SK-N-SH treated with all-trans-retinoic acid at 6 μM for 48 hours (cell line): ENCODE measurements at regions not wholly inside any gene's neighbourhood (a gene's known extent, or its start where the extent isn't known, plus 50 kb on each side); places are given as distances from the start of the nearest gene placed in this dataset.

Experiments used
- ATAC-seq: fragments of 200-7000 bp; cut with Tn5 transposase; 3 replicates; pipeline ENCODE4 v1.9.1; 2020; ENCODE audit warnings: mild to moderate bottlenecking, moderate library complexity
- BACH2 ChIP-seq: fragments of 250-450 bp; sonication (Bioruptor Pico); IDR thresholded peaks from 2 replicates; pipeline ENCODE4 v1.9.0; 2021; ENCODE audit warnings: mild to moderate bottlenecking, borderline replicate concordance
- CREB5 ChIP-seq: fragments of 250-450 bp; sonication (Bioruptor Pico); IDR thresholded peaks from 2 replicates; pipeline ENCODE4 v1.5.1; 2020; ENCODE audit warnings: low read depth, mild to moderate bottlenecking, moderate library complexity
- CSDC2 ChIP-seq: fragments of 250-450 bp; sonication (Bioruptor Pico); IDR thresholded peaks from 2 replicates; pipeline ENCODE4 v1.5.0; 2020; ENCODE audit warnings: mild to moderate bottlenecking, moderate library complexity
- CSRNP3 ChIP-seq: fragments of 250-450 bp; sonication (Bioruptor Pico); IDR thresholded peaks from 2 replicates; pipeline ENCODE4 v1.5.1; 2021; ENCODE audit warnings: mild to moderate bottlenecking, moderate library complexity
- ESRRG ChIP-seq: fragments of 250-450 bp; sonication (Bioruptor Pico); IDR thresholded peaks from 2 replicates; pipeline ENCODE4 v1.6.1; 2021; ENCODE audit warnings: mild to moderate bottlenecking
- GLIS3 ChIP-seq: fragments of 250-450 bp; sonication (Bioruptor Pico); IDR thresholded peaks from 2 replicates; pipeline ENCODE4 v1.5.0; 2020; ENCODE audit warnings: mild to moderate bottlenecking, moderate library complexity
- ISL1 ChIP-seq: fragments of 250-450 bp; sonication (Bioruptor Pico); IDR thresholded peaks from 2 replicates; pipeline ENCODE4 v2.1.2; 2022; ENCODE audit warnings: mild to moderate bottlenecking, moderate library complexity
- OSR1 ChIP-seq: fragments of 250-450 bp; sonication (Bioruptor Pico); IDR thresholded peaks from 2 replicates; pipeline ENCODE4 v1.8.0; 2022; ENCODE audit warnings: moderate library complexity, mild to moderate bottlenecking, inconsistent platforms
- PATZ1 ChIP-seq: fragments of 250-450 bp; sonication (Bioruptor Pico); IDR thresholded peaks from 2 replicates; pipeline ENCODE4 v1.8.0; 2020; ENCODE audit warnings: mild to moderate bottlenecking, moderate library complexity, borderline replicate concordance
- POU6F1 ChIP-seq: fragments of 250-450 bp; sonication (Bioruptor Pico); IDR thresholded peaks from 2 replicates; pipeline ENCODE4 v1.8.0; 2021; ENCODE audit warnings: low read depth, mild to moderate bottlenecking, moderate library complexity, borderline replicate concordance
- PPARA ChIP-seq: fragments of 250-450 bp; sonication (Bioruptor Pico); IDR thresholded peaks from 2 replicates; pipeline ENCODE4 v1.5.0; 2020; ENCODE audit warnings: mild to moderate bottlenecking, borderline replicate concordance
- RARB ChIP-seq: fragments of 250-450 bp; sonication (Bioruptor Pico); IDR thresholded peaks from 2 replicates; pipeline ENCODE4 v1.8.0; 2021; ENCODE audit warnings: mild to moderate bottlenecking, moderate library complexity
- TCF4 ChIP-seq: fragments of 250-450 bp; sonication (Bioruptor Pico); IDR thresholded peaks from 2 replicates; pipeline ENCODE4 v1.8.0; 2021; ENCODE audit warnings: mild to moderate bottlenecking, moderate library complexity, borderline replicate concordance
- TOX ChIP-seq: fragments of 250-450 bp; sonication (Bioruptor Pico); IDR thresholded peaks from 2 replicates; pipeline ENCODE4 v1.8.0; 2021; ENCODE audit warnings: mild to moderate bottlenecking, moderate library complexity, borderline replicate concordance
- TSHZ2 ChIP-seq: fragments of 250-450 bp; sonication (Bioruptor Pico); IDR thresholded peaks from 2 replicates; pipeline ENCODE4 v1.5.0; 2020; ENCODE audit warnings: mild to moderate bottlenecking, moderate library complexity
- ZC3H10 ChIP-seq: fragments of 250-450 bp; sonication (Bioruptor Pico); IDR thresholded peaks from 2 replicates; pipeline ENCODE4 v1.5.1; 2021; ENCODE audit warnings: mild to moderate bottlenecking, moderate library complexity
- ZFP3 ChIP-seq: fragments of 250-450 bp; sonication (Bioruptor Pico); IDR thresholded peaks from 2 replicates; pipeline ENCODE4 v1.5.0; 2020; ENCODE audit warnings: mild to moderate bottlenecking, moderate library complexity
- ZFP30 ChIP-seq: fragments of 450-650 bp; formaldehyde crosslinking; IDR thresholded peaks from 2 replicates; pipeline ENCODE4 v1.5.0; 2022; ENCODE audit warnings: mild to moderate bottlenecking, moderate library complexity
- ZNF565 ChIP-seq: fragments of 450-650 bp; formaldehyde crosslinking; conservative IDR thresholded peaks from 2 replicates; pipeline ENCODE4 v1.5.0; 2020; ENCODE audit warnings: low read depth, mild to moderate bottlenecking, moderate library complexity
- ZNF70 ChIP-seq: fragments of 450-650 bp; formaldehyde crosslinking; IDR thresholded peaks from 2 replicates; pipeline ENCODE4 v1.5.0; 2020; ENCODE audit warnings: mild to moderate bottlenecking, moderate library complexity
- ZNF8 ChIP-seq: fragments of 450-650 bp; formaldehyde crosslinking; IDR thresholded peaks from 2 replicates; pipeline ENCODE4 v1.5.0; 2020; ENCODE audit warnings: mild to moderate bottlenecking, moderate library complexity

GRCh38 chr4:128737098-128737513 lies 72.4 kb upstream of the JADE1 start:
- ATAC-seq = no peak
- TF ChIP-seq OSR1 (CRISPR knock-in tag) (no peak), ZNF70 (no peak)

- TF ChIP-seq TCF4 (CRISPR knock-in tag) (no peak), ZFP3 (CRISPR knock-in tag) (no peak), ISL1 (no peak), ZNF565 (CRISPR knock-in tag) (no peak), ZC3H10 (CRISPR knock-in tag) (no peak), ZNF70 (no peak), TSHZ2 (CRISPR knock-in tag) (no peak), RARB (CRISPR knock-in tag) (no peak), PATZ1 (CRISPR knock-in tag) (no peak), OSR1 (CRISPR knock-in tag) (no peak), CREB5 (CRISPR knock-in tag) (no peak), PPARA (CRISPR knock-in tag) (no peak), TOX (CRISPR knock-in tag) (no peak), GLIS3 (no peak), CSDC2 (CRISPR knock-in tag) (no peak), ESRRG (CRISPR knock-in tag) (no peak), BACH2 (no peak)
- ATAC-seq = no peak
Measured at GRCh38 chr4:128735714-128736113, 73.8 kb upstream of the JADE1 start.

GRCh38 chr4:128728190-128728589 lies 81.3 kb upstream of the JADE1 start:
- TF ChIP-seq POU6F1 (CRISPR knock-in tag) (no peak), CSRNP3 (no peak), ZNF8 (CRISPR knock-in tag) (no peak), ZFP3 (CRISPR knock-in tag) (no peak), ISL1 (peak; percentile 40)
- ATAC-seq = peak; percentile 19; the same call in 1 of the 3 replicates

- peak; percentile 78 for ATAC-seq
- TF ChIP-seq GLIS3 (no peak), BACH2 (no peak), RARB (CRISPR knock-in tag) (no peak), ZFP3 (CRISPR knock-in tag) (no peak), TSHZ2 (CRISPR knock-in tag) (no peak), ZNF70 (no peak), ZFP30 (CRISPR knock-in tag) (no peak), CREB5 (CRISPR knock-in tag) (no peak), ZNF565 (CRISPR knock-in tag) (no peak), PATZ1 (CRISPR knock-in tag) (no peak)
Measured at GRCh38 chr4:128727658-128728057, 81.8 kb upstream of the JADE1 start.
